TTC549 (cell line): ENCODE measurements at regions not wholly inside any gene's neighbourhood (a gene's known extent, or its start where the extent isn't known, plus 50 kb on each side); places are given as distances from the start of the nearest gene placed in this dataset.
A peak's percentile ranks its signal among the peaks of the same experiment; 100 is the strongest.

Experiments used
- FAIRE-seq: peaks from 2 replicates; lab custom pipeline; 2012; peaks lifted over from hg19 to GRCh38; lab: Jason Lieb, UNC

GRCh38 chr9:20197976-20198685 lies 409.3 kb upstream of the SLC24A2 start:
- FAIRE-seq: no peak

- FAIRE-seq: no peak
These were observed 402.5 kb upstream of the SLC24A2 start for GRCh38 chr9:20191228-20191840.

- FAIRE-seq: no peak
These were observed 401.0 kb upstream of the SLC24A2 start for GRCh38 chr9:20189871-20190270.

- FAIRE-seq: no peak
These were observed 400.0 kb upstream of the SLC24A2 start for GRCh38 chr9:20188616-20189369.

- no peak for FAIRE-seq
These were observed 398.5 kb upstream of the SLC24A2 start for GRCh38 chr9:20187318-20187717.

- FAIRE-seq: no peak
These were observed 398.0 kb upstream of the SLC24A2 start for GRCh38 chr9:20186823-20187222.

- FAIRE-seq: no peak
These were observed 397.4 kb upstream of the SLC24A2 start for GRCh38 chr9:20186231-20186630.

GRCh38 chr9:20184541-20184940 lies 395.7 kb upstream of the SLC24A2 start:
- FAIRE-seq: no peak

- no peak for FAIRE-seq
These were observed 389.8 kb upstream of the SLC24A2 start for GRCh38 chr9:20178679-20179078.

GRCh38 chr9:20178197-20178596 lies 389.4 kb upstream of the SLC24A2 start:
- no peak for FAIRE-seq

- FAIRE-seq: no peak
These were observed 381.3 kb upstream of the SLC24A2 start for GRCh38 chr9:20170122-20170521.

- FAIRE-seq: no peak
These were observed 363.4 kb upstream of the SLC24A2 start for GRCh38 chr9:20152151-20152725.

- FAIRE-seq: no peak
These were observed 359.6 kb upstream of the SLC24A2 start for GRCh38 chr9:20148416-20148815.

- FAIRE-seq: no peak
These were observed 355.4 kb upstream of the SLC24A2 start for GRCh38 chr9:20144197-20144596.

- FAIRE-seq: no peak
These were observed 351.0 kb upstream of the SLC24A2 start for GRCh38 chr9:20139763-20140290.

- FAIRE-seq: no peak
These were observed 350.0 kb upstream of the SLC24A2 start for GRCh38 chr9:20138841-20139240.

GRCh38 chr9:20138116-20138515 lies 349.3 kb upstream of the SLC24A2 start:
- no peak for FAIRE-seq

- no peak for FAIRE-seq
These were observed 348.6 kb upstream of the SLC24A2 start for GRCh38 chr9:20137425-20137824.

- FAIRE-seq: peak; percentile 84
These were observed 346.4 kb upstream of the SLC24A2 start for GRCh38 chr9:20135119-20135697.

GRCh38 chr9:20125727-20126126 lies 336.9 kb upstream of the SLC24A2 start:
- FAIRE-seq: no peak

GRCh38 chr9:20119566-20119965 lies 330.7 kb upstream of the SLC24A2 start:
- FAIRE-seq: no peak

GRCh38 chr9:20117986-20118385 lies 329.1 kb upstream of the SLC24A2 start:
- no peak for FAIRE-seq
